Body of pancreas (tissue), 4 donors: ENCODE measurements at regions not wholly inside any gene's neighbourhood (a gene's known extent, or its start where the extent isn't known, plus 50 kb on each side); places are given as distances from the start of the nearest gene placed in this dataset. TPM values are rescaled to one million over a fixed set of nuclear protein-coding genes. Genes with fewer than 3 reads are reported as not detected.

Experiments
- ATAC-seq: fragments of 150-250 bp; one replicate; pipeline ENCODE4 v1.9.1; 2016
- DNase-seq, 4 donors: peaks; one replicate each; pipeline ENCODE4 v3.0.0-alpha.2; 2019
- H3K27ac ChIP-seq, 4 donors: fragments of 200-600 bp; sonication (generic); 1 replicate in 3 of 4; 2 replicates in 1 of 4; pipeline versions ENCODE4 v1.5.1 to v1.6.1; 2016 to 2019; ENCODE audit warnings: mild to moderate bottlenecking in 1 of 4, mixed read lengths in 1 of 4, moderate library complexity in 1 of 4
- H3K27me3 ChIP-seq, 2 donors: fragments of 200-600 bp; sonication (generic); one replicate each; pipeline ENCODE4 v1.6.0; 2016; ENCODE audit warnings: mild to moderate bottlenecking in 1 of 2
- H3K36me3 ChIP-seq, 2 donors: fragments of 200-600 bp; sonication (generic); replicated peaks in 1 of 2; 2 replicates each; pipeline ENCODE4 v1.5.1; 2016; ENCODE audit warnings: low read depth in 2 of 2; ENCODE audit not compliant: insufficient read depth in 1 of 2
- H3K4me1 ChIP-seq: fragments of 200-600 bp; sonication (generic); one replicate; pipeline ENCODE4 v1.6.0; 2016
- H3K4me3 ChIP-seq, 2 donors: fragments of 200-600 bp; sonication (generic); 1 replicate in 1 of 2; 2 replicates in 1 of 2; pipeline ENCODE4 v1.5.1; 2016 to 2019
- H3K9me3 ChIP-seq, 3 donors: fragments of 200-600 bp; sonication (generic); 1 replicate in 2 of 3; 2 replicates in 1 of 3; pipeline ENCODE4 v1.5.1; 2016
- CTCF ChIP-seq, 7 experiments: fragments of 450-650 bp in 4 of 7; fragments of 200-600 bp in 3 of 7; sonication (generic) in 3 of 7; IDR thresholded peaks; one replicate each; pipeline ENCODE4 v1.5.1; 2016 to 2019; ENCODE audit warnings: antibody characterized with exemption in 7 of 7
- POLR2A ChIP-seq, 3 donors: fragments of 450-650 bp; IDR thresholded peaks; one replicate each; pipeline ENCODE4 v1.6.1; 2016; ENCODE audit warnings: antibody characterized with exemption in 3 of 3, mild to moderate bottlenecking in 2 of 3
- WGBS, 2 donors: methylation state at CpG; one replicate each; pipeline ENCODE4 v1.1.5; 2017; 5-methylcytosine and 5-hydroxymethylcytosine counted together
- intact Hi-C: fragments of 100-400 bp; cut with DNase I; formaldehyde crosslinking; loops from one replicate; pipeline ENCODE4 v1.15.1; 2023
- small RNA-seq: library from RNA; depleted of rRNA; stranded (forward); fragments of <200 nt; gene quantifications from one replicate; pipeline ENCODE3, GENCODE V24; 2016

- intact Hi-C loops, result no loop called here
- H3K27ac ChIP-seq, result no peak overlapping the region
- no peak for ATAC-seq
- DNase-seq, result no peak
- TF ChIP-seq CTCF (IDR thresholded peaks at IDR 0.05), result no peak
- TF ChIP-seq POLR2A (IDR thresholded peaks at IDR 0.05), result no peak
- 63 to 72% methylated on average over 9 of the region's 9 CpGs for WGBS, 2 donors
- H3K27me3 ChIP-seq, result no peaks in the 10 kb centered on the region
- H3K36me3 ChIP-seq, result no peaks in the 10 kb centered on the region
- H3K4me1 ChIP-seq, result no peaks in the 10 kb centered on the region
- H3K4me3 ChIP-seq, result no peak overlapping the region
- no peaks in the 10 kb centered on the region for H3K9me3 ChIP-seq
Observed at GRCh38 chr18:7516266-7517117, 50.6 kb upstream of the PTPRM start.

Small RNA genes lying in the stretch of these regions (small RNA-seq; reads per million reads assigned to genes)
- gene RF00554, result not detected
